Caki2 (cell line): ENCODE measurements at regions not wholly inside any gene's neighbourhood (a gene's known extent, or its start where the extent isn't known, plus 50 kb on each side); places are given as distances from the start of the nearest gene placed in this dataset.
A peak's percentile ranks its signal among the peaks of the same experiment; 100 is the strongest.
"Not testable (repeated sequence)": the region's sequence is repeated elsewhere in the genome, so short reads cannot be mapped to it uniquely, and the experiment has no call there.

Experiments used
- DNase-seq: peaks from one replicate; pipeline ENCODE4 v3.0.0-alpha.2; 2015; ENCODE audit warnings: low read depth
- in situ Hi-C: cut with HindIII; loops from 2 replicates; pipeline ENCODE4 v1.10.0; 2016; ENCODE audit warnings: low sequenced_read_pairs, low pct_unique_long_range_greater_than_20kb, mixed read lengths

DNA sequence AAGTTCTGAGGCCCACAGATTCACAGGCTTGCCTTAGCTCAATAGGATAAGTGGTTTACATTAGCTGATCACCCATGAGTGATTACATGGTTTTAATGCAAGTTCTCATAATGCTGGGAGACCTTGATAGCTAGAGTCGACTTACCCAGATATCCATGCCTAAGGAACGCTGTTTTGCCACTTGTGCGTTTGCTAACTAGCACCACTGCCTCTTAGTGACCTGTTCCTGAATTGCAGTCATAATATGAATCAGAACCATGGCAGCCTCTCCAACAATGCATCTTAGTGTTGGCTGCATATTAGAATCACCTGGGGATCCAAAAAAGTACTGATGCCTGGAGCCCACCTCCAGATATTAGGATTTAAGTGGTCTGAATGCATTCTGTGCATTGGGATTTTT lies 251.1 kb upstream of the CDH5 start:
- in situ Hi-C loops = no loop called here
- no peak for DNase-seq

DNA sequence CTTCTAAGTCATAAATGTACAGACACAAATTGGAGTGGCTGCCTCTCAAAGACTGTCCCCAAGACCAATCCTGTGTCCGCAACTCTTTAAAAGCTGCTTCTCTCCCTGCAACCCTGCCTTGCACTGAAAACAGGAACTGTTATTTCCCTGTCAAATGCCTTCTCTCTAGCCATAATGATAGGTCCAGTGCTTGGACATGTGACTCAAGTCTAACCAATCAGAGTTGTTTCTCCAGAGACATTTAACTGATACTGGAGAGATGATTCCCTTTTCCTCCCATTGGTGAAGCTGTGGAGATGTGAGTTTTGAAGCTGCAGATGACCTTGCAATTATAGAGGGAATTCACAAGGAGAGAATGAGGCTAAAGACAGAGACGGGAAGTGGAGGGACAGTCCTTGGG lies 253.3 kb upstream of the CDH5 start:
- in situ Hi-C loops = no loop called here
- no peak for DNase-seq

GRCh38 chr16:66109677-66110076 lies 256.8 kb upstream of the CDH5 start:
- in situ Hi-C loops = no loop called here
- DNase-seq = no peak

GRCh38 chr16:66107661-66108060 lies 258.8 kb upstream of the CDH5 start:
- in situ Hi-C loops = no loop called here
- no peak for DNase-seq

GRCh38 chr16:66103211-66103610 lies 263.3 kb upstream of the CDH5 start:
- no peak for DNase-seq
- in situ Hi-C loops = no loop called here

DNA sequence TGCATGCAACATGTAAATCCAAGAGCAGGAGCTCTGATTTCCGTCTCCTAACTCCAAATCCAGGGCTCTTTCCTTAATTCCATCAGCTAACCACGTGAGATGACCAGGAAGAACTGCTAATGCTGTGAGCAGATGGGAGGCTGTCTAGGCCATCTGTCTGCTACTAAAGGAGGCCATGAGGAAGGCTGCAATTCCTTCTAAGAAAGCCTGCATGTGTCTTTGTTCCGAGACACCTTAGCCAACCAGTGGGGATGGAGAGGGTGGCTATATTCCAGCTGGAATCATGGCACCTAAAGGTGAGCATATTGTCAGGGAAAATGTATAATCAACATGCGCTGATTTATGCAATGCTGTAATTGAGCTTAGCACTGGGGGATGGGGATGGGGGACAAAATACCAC lies 267.2 kb upstream of the CDH5 start:
- no peak for DNase-seq
- in situ Hi-C loops = no loop called here

DNA sequence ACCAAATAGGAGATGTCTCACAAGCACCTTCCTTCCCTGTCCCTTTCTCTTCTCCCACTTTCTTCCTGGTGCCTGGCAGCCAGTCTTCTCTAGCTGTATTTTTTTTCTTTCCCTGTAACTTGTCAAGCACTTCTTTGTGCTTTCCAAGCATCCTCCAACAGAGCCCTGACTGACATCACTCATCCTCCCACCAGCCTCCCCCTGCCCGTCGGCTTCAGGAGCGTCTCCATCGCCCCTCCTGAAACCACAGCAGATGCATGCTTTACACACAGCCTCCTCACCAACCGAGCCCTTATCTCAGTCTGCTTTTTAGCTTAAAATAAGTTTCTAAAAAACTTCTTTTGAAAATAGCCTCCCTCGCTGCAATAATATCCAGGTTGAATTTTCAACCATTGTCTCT lies 268.7 kb upstream of the CDH5 start:
- DNase-seq = no peak
- in situ Hi-C loops = no loop called here

GRCh38 chr16:66095676-66096075 lies 270.8 kb upstream of the CDH5 start:
- in situ Hi-C loops = no loop called here
- no peak for DNase-seq

GRCh38 chr16:66093191-66093590 lies 273.3 kb upstream of the CDH5 start:
- DNase-seq = no peak
- in situ Hi-C loops = no loop called here

GRCh38 chr16:66091471-66091891 lies 275.0 kb upstream of the CDH5 start:
- DNase-seq = no peak
- in situ Hi-C loops = no loop called here

DNA sequence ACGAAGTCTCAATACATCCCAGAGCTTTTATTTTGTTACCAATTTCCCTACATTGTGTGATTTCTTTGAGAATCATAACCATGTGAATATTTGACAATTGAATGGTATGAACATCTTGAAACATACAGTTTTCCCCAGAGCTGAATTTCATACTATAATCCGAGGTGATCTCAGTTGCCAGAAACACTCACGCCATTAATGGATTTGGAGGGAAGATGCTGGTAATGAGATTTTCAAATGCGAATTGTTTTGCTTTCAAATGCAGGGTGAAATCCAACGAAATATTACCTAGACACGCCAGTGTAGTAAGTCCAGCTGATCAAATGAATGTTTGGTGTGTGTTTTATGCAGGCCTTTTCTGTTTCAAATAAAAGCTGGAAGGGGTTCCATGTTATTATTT lies 277.8 kb upstream of the CDH5 start:
- DNase-seq = no peak
- in situ Hi-C loops = no loop called here

DNA sequence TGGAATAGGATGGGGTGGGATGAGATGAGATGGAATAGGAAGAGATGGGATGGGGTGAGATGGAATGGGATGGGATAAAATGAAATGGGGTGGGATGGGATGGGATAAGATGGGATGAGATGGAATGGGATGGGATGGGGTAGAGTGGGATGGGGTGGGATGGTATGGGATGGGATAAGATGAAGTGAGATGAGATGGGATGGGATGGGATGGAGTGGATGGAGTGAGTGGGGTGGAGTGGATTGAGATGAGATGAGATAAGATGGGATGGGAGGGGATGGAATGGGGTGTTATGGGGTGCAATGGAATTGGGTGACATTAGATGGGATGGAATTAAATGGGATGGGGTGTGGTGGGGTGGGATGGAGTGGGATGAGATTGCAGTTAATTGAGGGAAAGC lies 279.2 kb upstream of the CDH5 start:
- in situ Hi-C loops = no loop called here
- no peak for DNase-seq

DNA sequence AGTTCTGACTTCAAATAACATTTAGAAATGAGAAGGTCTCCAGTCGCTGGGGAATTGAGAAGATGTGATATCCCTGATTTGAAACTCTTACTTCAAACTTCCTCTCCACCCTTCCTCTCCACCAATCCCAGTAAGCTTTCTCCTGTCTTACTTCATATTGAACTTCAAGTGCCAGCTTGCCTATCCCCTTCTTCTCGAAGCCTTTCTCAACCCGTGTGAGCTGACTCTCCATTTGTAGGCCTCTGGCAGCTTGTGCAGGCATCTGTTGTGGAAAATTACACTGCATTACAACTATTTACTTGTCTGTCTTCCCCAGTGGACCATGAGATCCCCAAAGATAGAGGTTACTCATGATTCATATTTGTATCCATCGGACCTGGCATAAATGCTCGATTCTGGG lies 280.8 kb upstream of the CDH5 start:
- DNase-seq = no peak
- in situ Hi-C loops = no loop called here

- in situ Hi-C loops, DNase-seq: not testable (repeated sequence)
Measured at GRCh38 chr16:66084731-66085130, 281.8 kb upstream of the CDH5 start.

DNA sequence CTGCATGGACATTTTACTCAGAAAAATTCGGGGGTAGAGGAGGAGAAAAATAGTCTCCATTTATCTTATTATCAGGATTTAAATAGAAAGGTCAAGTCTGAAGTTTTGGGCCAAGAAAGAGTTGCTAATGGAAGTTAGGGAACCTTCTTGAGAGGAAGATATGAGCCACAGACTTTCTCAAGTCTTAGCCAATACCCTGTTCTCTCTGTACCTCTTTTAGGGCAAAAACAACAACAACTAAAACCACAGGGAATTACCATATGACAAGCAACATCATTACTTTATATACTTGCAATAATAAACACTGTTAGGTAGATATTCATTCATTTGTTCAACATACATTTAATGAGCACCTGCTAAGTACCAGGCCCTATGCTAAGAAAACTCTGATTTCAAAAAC lies 282.2 kb upstream of the CDH5 start:
- in situ Hi-C loops = no loop called here
- DNase-seq = no peak

DNA sequence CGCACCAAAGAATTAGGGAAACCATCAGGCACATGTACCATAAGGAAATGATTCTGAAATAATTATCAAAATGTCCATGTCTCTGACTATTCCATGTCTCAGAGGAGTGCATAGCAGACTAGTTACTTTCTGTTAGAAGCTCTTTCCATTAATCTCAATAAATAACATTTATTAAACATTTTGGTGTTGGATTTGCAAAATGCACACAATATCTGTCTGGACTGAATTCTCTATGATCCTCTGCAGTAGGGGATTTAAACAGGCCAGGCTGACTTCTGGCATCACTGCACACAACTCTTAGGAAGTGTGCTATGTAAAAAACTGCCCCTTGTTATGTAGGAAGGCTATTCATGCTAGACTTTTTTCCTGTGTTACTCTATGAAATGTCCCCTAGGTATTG lies 283.3 kb upstream of the CDH5 start:
- DNase-seq = no peak
- in situ Hi-C loops = no loop called here

GRCh38 chr16:66082424-66082823 lies 284.1 kb upstream of the CDH5 start:
- no peak for DNase-seq

DNA sequence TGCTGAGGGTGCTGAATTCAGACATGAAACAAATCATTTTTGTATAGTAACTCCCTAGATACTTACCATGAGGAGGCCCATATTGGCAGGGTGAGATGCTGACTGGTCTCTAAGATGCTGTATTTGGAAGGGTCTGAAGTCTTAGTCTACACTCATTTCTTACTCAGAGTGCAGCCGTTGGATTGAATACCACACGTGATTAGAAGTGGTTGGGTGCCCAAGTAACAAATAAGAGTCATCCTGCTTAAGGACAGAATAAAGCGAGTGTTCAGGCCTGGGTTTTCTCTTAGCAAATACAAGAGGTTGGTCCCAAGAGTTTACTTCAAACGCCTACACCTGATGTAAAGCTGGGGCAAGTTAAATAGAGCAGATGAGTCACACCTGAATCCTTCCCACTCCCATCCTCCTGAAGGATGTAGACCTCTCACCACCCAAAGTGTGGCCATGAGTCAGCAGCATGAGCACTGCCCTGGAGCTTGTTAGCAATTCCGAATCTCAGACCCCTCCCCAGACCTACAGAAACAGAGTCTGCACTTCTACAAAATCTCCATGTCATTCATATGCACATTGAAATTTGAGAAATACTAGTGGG lies 284.6 kb upstream of the CDH5 start:
- in situ Hi-C loops = no loop called here
- peak; percentile 3 for DNase-seq

More at GRCh38 chr16:66082424-66082823, 284.1 kb upstream of the CDH5 start:
- in situ Hi-C loops = no loop called here

DNA sequence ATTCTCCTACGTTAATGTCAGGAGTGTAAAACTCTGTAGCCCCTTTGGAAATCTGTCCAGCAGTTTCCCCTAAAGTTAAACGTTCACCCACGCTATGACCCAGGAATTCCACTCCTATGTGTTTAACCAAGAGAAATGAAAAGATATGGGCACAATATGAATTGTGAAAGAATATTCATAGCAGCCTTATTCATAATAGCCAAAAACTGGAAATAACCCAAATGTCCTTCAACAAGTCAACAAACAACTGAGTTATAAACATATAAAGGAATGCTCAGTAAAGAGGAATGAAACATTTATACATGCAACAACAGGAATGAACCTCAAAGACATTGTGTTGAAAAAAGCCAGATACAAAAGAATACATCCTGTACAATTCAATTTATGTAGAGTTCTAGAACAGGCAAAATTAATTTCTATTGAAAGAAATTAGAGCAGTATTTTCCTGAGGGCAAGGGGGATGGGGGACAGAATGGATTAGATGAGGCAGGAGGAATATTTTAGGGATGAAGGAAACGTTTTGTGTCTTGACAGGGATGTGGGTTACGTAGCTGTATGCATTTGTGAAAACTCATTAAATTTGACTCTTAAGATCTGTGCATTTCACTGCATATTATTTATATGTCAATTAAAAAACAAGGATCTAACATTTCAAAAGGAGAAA lies 286.7 kb upstream of the CDH5 start:
- in situ Hi-C loops = no loop called here
- DNase-seq = no peak

DNA sequence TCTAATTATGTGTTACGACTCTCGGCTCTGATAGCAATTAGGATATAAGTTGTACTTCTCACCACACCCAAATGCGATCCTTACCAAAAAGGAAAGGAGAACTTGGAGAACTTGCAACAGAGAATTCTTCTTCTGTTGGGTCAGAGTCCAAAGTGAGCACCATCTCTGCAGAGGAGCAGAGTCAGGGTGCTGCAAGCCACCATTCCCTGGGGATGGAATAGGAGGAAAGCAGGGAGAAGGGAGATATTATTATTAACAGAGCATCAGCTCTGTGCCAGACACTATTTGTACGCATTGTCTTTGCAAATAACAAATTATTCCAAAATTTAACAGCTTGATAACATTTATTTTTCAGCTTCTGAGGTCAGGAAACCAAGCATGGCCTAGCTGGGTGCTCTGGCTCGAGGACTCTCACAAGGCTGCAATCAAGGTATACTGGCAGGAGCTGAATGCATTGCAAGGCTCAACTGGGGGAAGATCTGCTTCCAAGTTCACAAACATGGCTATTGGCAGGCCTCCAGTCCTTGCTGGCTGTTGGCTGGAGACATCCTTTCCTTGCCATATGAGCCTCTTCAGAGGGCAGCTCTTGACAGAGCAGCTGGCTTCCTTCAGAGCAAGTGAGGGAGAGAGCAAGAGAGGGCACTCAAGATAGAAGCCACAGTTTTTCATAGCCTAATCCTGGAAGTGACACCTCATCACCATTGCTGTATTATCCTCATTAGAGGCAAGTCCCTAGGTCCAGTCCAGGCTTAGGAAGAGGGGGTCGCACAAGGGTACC lies 296.2 kb upstream of the CDH5 start:
- no peak for DNase-seq

More for the DNA sequence above, 296.2 kb upstream of the CDH5 start:
- in situ Hi-C loops = no loop called here
